ENCODE measurements at regions not wholly inside any gene's neighbourhood (a gene's known extent, or its start where the extent isn't known, plus 50 kb on each side); places are given as distances from the start of the nearest gene placed in this dataset.
"Not testable (repeated sequence)": the region's sequence is repeated elsewhere in the genome, so short reads cannot be mapped to it uniquely, and the experiment has no call there.

GRCh38 chr4:59666645-59667044 is 1533.5 kb upstream of the ADGRL3 start:
- DNase-seq: no peak
- intact Hi-C loops (cut with DNase I): no loop called here

- intact Hi-C loops (cut with DNase I): no loop called here
- DNase-seq: no peak
Measured at GRCh38 chr4:59671037-59671436, 1529.1 kb upstream of the ADGRL3 start.

- intact Hi-C loops (cut with DNase I): no loop called here
- DNase-seq: no peak
Measured at GRCh38 chr4:59676389-59676788, 1523.7 kb upstream of the ADGRL3 start.

- DNase-seq; intact Hi-C loops (cut with DNase I): not testable (repeated sequence)
Measured at GRCh38 chr4:59676992-59677391, 1523.1 kb upstream of the ADGRL3 start.

GRCh38 chr4:59685626-59686025 is 1514.5 kb upstream of the ADGRL3 start:
- no peak for DNase-seq
- intact Hi-C loops (cut with DNase I): no loop called here

GRCh38 chr4:59689149-59689548 is 1511.0 kb upstream of the ADGRL3 start:
- no peak for DNase-seq
- intact Hi-C loops (cut with DNase I): no loop called here

- intact Hi-C loops (cut with DNase I): no loop called here
- no peak for DNase-seq
Measured at GRCh38 chr4:59695355-59696053, 1504.6 kb upstream of the ADGRL3 start.

- intact Hi-C loops (cut with DNase I): no loop called here
- no peak for DNase-seq
Measured at GRCh38 chr4:59698041-59698440, 1502.1 kb upstream of the ADGRL3 start.

- no peak for DNase-seq
- intact Hi-C loops (cut with DNase I): no loop called here
Measured at GRCh38 chr4:59700651-59701050, 1499.5 kb upstream of the ADGRL3 start.

GRCh38 chr4:59704616-59705015 is 1495.5 kb upstream of the ADGRL3 start:
- DNase-seq: no peak
- intact Hi-C loops (cut with DNase I): no loop called here

GRCh38 chr4:59712470-59712869 is 1487.7 kb upstream of the ADGRL3 start:
- intact Hi-C loops (cut with DNase I): no loop called here
- DNase-seq: no peak

- peak in 2 of 10 donors; percentile 54 for DNase-seq
- intact Hi-C loops (cut with DNase I): not testable (repeated sequence)
Measured at GRCh38 chr4:59724286-59724685, 1475.8 kb upstream of the ADGRL3 start.

GRCh38 chr4:59727745-59728144 is 1472.4 kb upstream of the ADGRL3 start:
- no peak for DNase-seq

GRCh38 chr4:59728496-59728895 is 1471.6 kb upstream of the ADGRL3 start:
- intact Hi-C loops (cut with DNase I): no loop called here
- DNase-seq: no peak

More at GRCh38 chr4:59727745-59728144, 1472.4 kb upstream of the ADGRL3 start:
- intact Hi-C loops (cut with DNase I): no loop called here

- no peak for DNase-seq
- intact Hi-C loops (cut with DNase I): no loop called here
Measured at GRCh38 chr4:59729321-59729720, 1470.8 kb upstream of the ADGRL3 start.

GRCh38 chr4:59748433-59748832 is 1451.7 kb upstream of the ADGRL3 start:
- DNase-seq: no peak
- intact Hi-C loops (cut with DNase I): no loop called here

- intact Hi-C loops (cut with DNase I): no loop called here
- DNase-seq: peak in 4 of 10 donors; percentile 12 to 71 (median 54)
Measured at GRCh38 chr4:59759082-59759825, 1440.9 kb upstream of the ADGRL3 start.

- intact Hi-C loops (cut with DNase I): no loop called here
- DNase-seq: no peak
Measured at GRCh38 chr4:59762344-59762743, 1437.8 kb upstream of the ADGRL3 start.

- intact Hi-C loops (cut with DNase I): no loop called here
- no peak for DNase-seq
Measured at GRCh38 chr4:59770601-59771264, 1429.4 kb upstream of the ADGRL3 start.

- no peak for DNase-seq
- intact Hi-C loops (cut with DNase I): no loop called here
Measured at GRCh38 chr4:59772641-59773139, 1427.4 kb upstream of the ADGRL3 start.

GRCh38 chr4:59780271-59780670 is 1419.9 kb upstream of the ADGRL3 start:
- DNase-seq; intact Hi-C loops (cut with DNase I): not testable (repeated sequence)
